Activated T-cell treated with anti-CD3 and anti-CD28 coated beads, Interleukin-2, amount 50 U/mL, for 72 hours (primary cell): ENCODE measurements at regions not wholly inside any gene's neighbourhood (a gene's known extent, or its start where the extent isn't known, plus 50 kb on each side); places are given as distances from the start of the nearest gene placed in this dataset.

Experiments
- ATAC-seq, 2 donors: fragments of 150-1000 bp; cut with Tn5 transposase; replicated peaks in 1 of 2; 2 replicates each; pipeline ENCODE4 v1.10.0; 2021; ENCODE audit warnings: moderate library complexity in 2 of 2, mild to moderate bottlenecking in 1 of 2
- DNase-seq, 2 donors: peaks; one replicate each; pipeline ENCODE4 v3.0.0; 2021 to 2022; ENCODE audit warnings: mixed read lengths in 1 of 2
- H3K27ac Mint-ChIP-seq: one replicate; pipeline ENCODE4 v1.8.0; 2022; ENCODE audit warnings: mild to moderate bottlenecking, moderate library complexity, mixed read lengths
- H3K27me3 Mint-ChIP-seq: one replicate; pipeline ENCODE4 v1.8.0; 2022; ENCODE audit warnings: low read depth, mixed read lengths
- H3K36me3 Mint-ChIP-seq, 2 donors: one replicate each; pipeline ENCODE4 v1.8.0; 2022; ENCODE audit warnings: mixed read lengths in 2 of 2, mild to moderate bottlenecking in 1 of 2; ENCODE audit not compliant: insufficient read depth in 2 of 2
- H3K4me1 Mint-ChIP-seq: one replicate; pipeline ENCODE4 v1.8.0; 2022; ENCODE audit warnings: low read depth, mixed read lengths
- H3K4me3 Mint-ChIP-seq, 2 donors: one replicate each; pipeline ENCODE4 v1.8.0; 2022; ENCODE audit warnings: mild to moderate bottlenecking in 2 of 2, mixed read lengths in 2 of 2, moderate library complexity in 2 of 2
- H3K9me3 Mint-ChIP-seq, 2 donors: one replicate each; pipeline ENCODE4 v1.8.0; 2022; ENCODE audit warnings: mixed read lengths in 2 of 2

DNA sequence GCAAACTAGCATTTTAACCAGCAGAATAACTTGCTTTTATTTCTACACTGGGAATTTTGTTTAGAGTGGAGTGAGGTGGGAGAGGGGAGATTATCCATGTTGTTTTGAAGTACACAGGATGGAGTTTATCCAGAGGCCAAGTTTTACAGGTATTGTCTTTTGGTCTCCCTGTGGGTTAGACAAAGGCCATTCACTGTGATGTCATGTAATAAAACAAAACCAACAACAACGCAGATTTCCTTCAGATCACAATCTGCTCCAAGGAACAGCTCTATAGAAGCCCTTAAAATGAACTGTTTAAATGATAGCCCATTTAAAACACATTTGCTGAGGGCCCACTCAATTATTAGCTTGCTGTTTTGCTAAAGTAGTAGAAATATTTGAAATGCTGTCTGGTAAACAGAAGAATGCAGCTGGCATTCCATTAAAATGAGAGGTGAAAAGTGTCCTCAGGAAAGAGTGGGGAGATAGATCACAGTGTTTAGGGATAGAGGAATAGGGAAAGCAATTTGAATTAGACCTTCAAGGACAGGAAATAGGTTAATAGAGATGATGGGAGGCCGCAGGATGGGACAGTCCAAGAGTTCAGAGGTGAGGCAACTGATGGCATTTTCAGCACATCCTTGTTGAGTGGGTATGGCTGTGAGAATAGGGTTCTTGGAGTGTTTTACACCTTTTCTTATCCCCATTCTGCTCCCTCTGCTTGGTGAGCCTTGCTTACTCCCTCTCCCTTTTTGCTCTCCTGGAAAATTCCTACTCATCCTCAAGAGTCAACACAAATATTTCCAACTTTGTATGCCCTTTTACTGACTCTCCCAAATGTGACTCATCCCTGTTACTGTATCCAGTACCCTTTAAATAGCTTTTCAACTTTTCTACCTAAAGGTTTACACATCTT is 140.1 kb upstream of the NR3C1 start:
- Mint-ChIP-seq H3K27ac (no peak overlapping the region), H3K36me3 (peaks cover 0 to 3% of the 10 kb centered on the region in 2 donors), H3K9me3 (peaks cover 2 to 7% of the 10 kb centered on the region in 2 donors), H3K27me3 (peaks cover 6% of the 10 kb centered on the region), H3K4me3 (no peak overlapping the region), H3K4me1 (no peaks in the 10 kb centered on the region)
- DNase-seq (no peak), ATAC-seq (no peak)

GRCh38 chr5:143542798-143543144 is 139.3 kb upstream of the NR3C1 start:
- Mint-ChIP-seq H3K9me3 (peaks cover 2 to 7% of the 10 kb centered on the region in 2 donors), H3K27ac (no peak overlapping the region), H3K4me1 (no peaks in the 10 kb centered on the region), H3K27me3 (peaks cover 6% of the 10 kb centered on the region), H3K36me3 (peaks cover 0 to 2% of the 10 kb centered on the region in 2 donors), H3K4me3 (no peak overlapping the region)
- ATAC-seq = no peak
- DNase-seq = no peak

- H3K27me3 Mint-ChIP-seq = peaks cover 6% of the 10 kb centered on the region
- H3K9me3 Mint-ChIP-seq = peaks cover 2 to 7% of the 10 kb centered on the region in 2 donors
- H3K27ac Mint-ChIP-seq = no peak overlapping the region
- no peak overlapping the region for H3K4me3 Mint-ChIP-seq
- DNase-seq (no peak), ATAC-seq (no peak)
- H3K4me1 Mint-ChIP-seq = no peaks in the 10 kb centered on the region
- peaks cover 0 to 2% of the 10 kb centered on the region in 2 donors for H3K36me3 Mint-ChIP-seq
Measured at GRCh38 chr5:143541943-143542797, 138.7 kb upstream of the NR3C1 start.

DNA sequence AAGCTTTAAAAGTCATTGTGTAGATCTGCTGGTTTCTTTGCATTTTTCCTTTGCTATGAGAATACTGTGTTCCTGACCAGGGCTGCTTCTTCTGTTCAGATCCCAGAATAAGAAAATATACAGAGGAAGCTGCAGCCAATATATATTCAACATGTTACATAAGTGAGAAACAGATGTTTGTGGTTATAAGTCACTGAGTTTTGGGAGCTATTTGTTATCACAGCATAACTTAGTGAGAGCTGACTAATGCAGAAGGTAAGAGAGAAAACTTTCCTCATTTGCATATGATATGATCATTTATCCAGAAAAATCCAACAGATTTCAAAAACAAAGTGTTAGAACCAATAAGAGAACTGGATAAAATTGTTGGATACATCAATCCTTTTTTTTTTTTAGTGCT is 136.3 kb upstream of the NR3C1 start:
- DNase-seq (no peak), ATAC-seq (no peak)
- Mint-ChIP-seq H3K27me3 (peaks cover 6% of the 10 kb centered on the region), H3K9me3 (peaks cover 2 to 7% of the 10 kb centered on the region in 2 donors), H3K27ac (no peak overlapping the region), H3K36me3 (peaks cover 0 to 2% of the 10 kb centered on the region in 2 donors), H3K4me3 (no peak overlapping the region), H3K4me1 (no peaks in the 10 kb centered on the region)

DNA sequence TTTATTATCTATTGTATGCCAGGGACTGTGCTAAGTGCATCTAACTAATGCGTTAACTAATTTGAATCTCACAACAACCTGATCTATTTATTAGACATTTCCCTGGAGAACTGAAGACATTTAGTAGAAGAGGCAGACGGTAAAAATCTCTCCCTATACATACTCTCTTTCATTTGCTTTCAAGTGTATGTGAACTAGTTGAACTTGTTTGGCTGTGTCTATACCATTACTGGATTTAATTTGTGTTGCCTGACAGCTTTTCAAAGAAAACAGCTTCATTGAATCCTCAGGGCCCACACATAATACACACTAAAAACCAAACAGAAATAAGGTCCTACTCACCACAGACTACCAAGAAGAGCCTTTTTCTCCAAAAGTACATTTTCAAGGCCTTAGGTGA is 133.6 kb upstream of the NR3C1 start:
- ATAC-seq = no peak
- H3K9me3 Mint-ChIP-seq = peaks cover 2 to 7% of the 10 kb centered on the region in 2 donors
- no peak overlapping the region for H3K27ac Mint-ChIP-seq

GRCh38 chr5:143536364-143536763 is 132.9 kb upstream of the NR3C1 start:
- Mint-ChIP-seq H3K27ac (no peak overlapping the region), H3K9me3 (peaks cover 2 to 8% of the 10 kb centered on the region in 2 donors), H3K4me1 (no peaks in the 10 kb centered on the region), H3K36me3 (peaks cover 0 to 2% of the 10 kb centered on the region in 2 donors), H3K27me3 (peaks cover 6% of the 10 kb centered on the region), H3K4me3 (no peak overlapping the region)
- DNase-seq = no peak
- no peak for ATAC-seq

More for the DNA sequence above, 133.6 kb upstream of the NR3C1 start:
- peaks cover 6% of the 10 kb centered on the region for H3K27me3 Mint-ChIP-seq
- H3K36me3 Mint-ChIP-seq = peaks cover 0 to 2% of the 10 kb centered on the region in 2 donors
- DNase-seq = no peak
- H3K4me3 Mint-ChIP-seq = no peak overlapping the region
- H3K4me1 Mint-ChIP-seq = no peaks in the 10 kb centered on the region

GRCh38 chr5:143534761-143535154 is 131.3 kb upstream of the NR3C1 start:
- Mint-ChIP-seq H3K4me3 (no peak overlapping the region), H3K4me1 (no peaks in the 10 kb centered on the region), H3K36me3 (peaks cover 0 to 2% of the 10 kb centered on the region in 2 donors), H3K9me3 (peaks cover 2 to 7% of the 10 kb centered on the region in 2 donors), H3K27me3 (no peaks in the 10 kb centered on the region), H3K27ac (no peak overlapping the region)
- ATAC-seq = no peak
- DNase-seq = no peak

- Mint-ChIP-seq H3K9me3 (peaks cover 0 to 2% of the 10 kb centered on the region in 2 donors), H3K36me3 (no peaks in the 10 kb centered on the region), H3K4me3 (no peak overlapping the region), H3K4me1 (no peaks in the 10 kb centered on the region), H3K27me3 (no peaks in the 10 kb centered on the region), H3K27ac (no peak overlapping the region)
- ATAC-seq = no peak
- DNase-seq = no peak
Measured at GRCh38 chr5:143533978-143534760, 130.7 kb upstream of the NR3C1 start.

DNA sequence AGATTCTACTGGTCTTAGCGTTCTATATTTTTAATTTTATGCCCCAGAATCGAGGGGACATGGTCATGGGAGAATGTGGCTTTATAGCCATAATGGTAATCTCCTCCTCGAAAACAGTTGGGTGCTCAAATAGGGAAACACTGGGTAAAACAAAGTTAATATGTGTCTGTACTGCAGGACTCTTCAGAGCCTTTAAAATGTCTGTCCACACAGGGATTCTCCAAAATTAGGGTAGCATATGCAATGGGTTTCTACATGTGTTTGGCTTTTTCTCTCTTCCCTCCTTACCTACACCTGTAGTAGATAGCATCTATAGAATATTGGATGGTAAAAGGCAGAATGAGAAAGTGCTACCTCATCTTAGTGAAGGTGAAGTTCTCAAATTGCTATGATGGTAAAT is 130.0 kb upstream of the NR3C1 start:
- DNase-seq = no peak
- no peaks in the 10 kb centered on the region for H3K4me1 Mint-ChIP-seq
- ATAC-seq = no peak
- no peaks in the 10 kb centered on the region for H3K36me3 Mint-ChIP-seq
- no peak overlapping the region for H3K4me3 Mint-ChIP-seq
- peaks cover 0 to 2% of the 10 kb centered on the region in 2 donors for H3K9me3 Mint-ChIP-seq
- no peaks in the 10 kb centered on the region for H3K27me3 Mint-ChIP-seq
- no peak overlapping the region for H3K27ac Mint-ChIP-seq

DNA sequence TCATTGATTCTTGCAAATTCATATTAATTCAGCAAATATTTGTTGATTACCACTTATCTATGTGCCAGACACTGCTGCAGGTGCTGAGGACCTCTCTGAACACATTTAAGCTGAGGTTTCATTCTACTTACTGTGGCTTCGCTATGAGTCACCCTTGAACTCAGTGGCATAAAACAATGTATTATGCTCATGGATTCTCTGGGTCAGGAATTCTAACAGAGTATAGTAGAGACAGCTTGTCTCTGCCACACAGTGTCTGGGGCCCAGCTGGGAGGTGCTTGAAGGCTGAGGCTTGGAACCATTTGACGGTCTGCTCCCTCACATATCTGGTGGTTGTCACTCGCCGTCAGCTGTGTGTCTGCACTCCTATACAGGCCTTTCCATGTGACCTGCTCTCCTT is 124.3 kb upstream of the NR3C1 start:
- no peaks in the 10 kb centered on the region for H3K4me1 Mint-ChIP-seq
- DNase-seq = no peak
- H3K4me3 Mint-ChIP-seq = no peak overlapping the region
- H3K27ac Mint-ChIP-seq = no peak overlapping the region
- no peaks in the 10 kb centered on the region for H3K27me3 Mint-ChIP-seq
- no peak for ATAC-seq
- no peaks in the 10 kb centered on the region for H3K36me3 Mint-ChIP-seq
- peaks cover 0 to 2% of the 10 kb centered on the region in 2 donors for H3K9me3 Mint-ChIP-seq

DNA sequence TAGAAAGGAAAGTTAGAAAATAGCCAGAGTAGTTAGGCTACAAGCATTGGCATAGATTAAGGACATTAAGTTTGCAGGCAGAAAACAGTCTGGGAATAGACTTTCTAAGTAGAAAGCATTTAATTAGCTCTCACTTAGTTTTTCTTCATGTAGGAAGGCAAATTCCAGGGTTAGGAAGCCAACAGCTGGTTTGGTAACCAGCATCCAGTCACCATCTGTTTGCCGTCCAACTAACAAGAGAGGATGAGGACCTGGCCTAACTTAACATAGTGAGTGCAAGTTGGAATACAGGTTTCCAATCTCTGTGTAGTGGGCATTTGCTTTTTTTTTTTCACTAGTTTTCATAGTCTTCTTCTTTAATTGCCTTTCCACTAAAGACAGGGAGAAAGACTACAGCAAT is 121.7 kb upstream of the NR3C1 start:
- Mint-ChIP-seq H3K4me1 (no peaks in the 10 kb centered on the region), H3K9me3 (no peaks in the 10 kb centered on the region), H3K36me3 (no peaks in the 10 kb centered on the region), H3K4me3 (no peak overlapping the region), H3K27me3 (no peaks in the 10 kb centered on the region), H3K27ac (no peak overlapping the region)
- ATAC-seq (no peak), DNase-seq (no peak)

- Mint-ChIP-seq H3K27ac (no peak overlapping the region), H3K27me3 (no peaks in the 10 kb centered on the region), H3K9me3 (no peaks in the 10 kb centered on the region), H3K4me3 (no peak overlapping the region), H3K4me1 (no peaks in the 10 kb centered on the region), H3K36me3 (no peaks in the 10 kb centered on the region)
- no peak for ATAC-seq
- no peak for DNase-seq
Measured at GRCh38 chr5:143524338-143524945, 121.0 kb upstream of the NR3C1 start.
